ENCODE measurements at regions not wholly inside any gene's neighbourhood (a gene's known extent, or its start where the extent isn't known, plus 50 kb on each side); places are given as distances from the start of the nearest gene placed in this dataset.

- no peak for DNase-seq (ENCODE audit: low read depth in 3 of 3, low spot score in 1 of 3)
Observed at GRCh38 chr10:123402656-123403055, 248.5 kb downstream of the BUB3 start.

- DNase-seq (ENCODE audit: low read depth in 3 of 3, low spot score in 1 of 3): no peak
Observed at GRCh38 chr10:123404357-123404756, 250.2 kb downstream of the BUB3 start.

- no peak for DNase-seq (ENCODE audit: low read depth in 3 of 3, low spot score in 1 of 3)
Observed at GRCh38 chr10:123408660-123409059, 254.5 kb downstream of the BUB3 start.

GRCh38 chr10:123409426-123409825, 255.2 kb downstream of the BUB3 start:
- DNase-seq (ENCODE audit: low read depth in 3 of 3, low spot score in 1 of 3): no peak

- DNase-seq (ENCODE audit: low read depth in 3 of 3, low spot score in 1 of 3): no peak
Observed at GRCh38 chr10:123409884-123410283, 255.7 kb downstream of the BUB3 start.

- no peak for DNase-seq (ENCODE audit: low read depth in 3 of 3, low spot score in 1 of 3)
Observed at GRCh38 chr10:123413353-123413752, 252.8 kb upstream of the GPR26 start.

- no peak for DNase-seq (ENCODE audit: low read depth in 3 of 3, low spot score in 1 of 3)
Observed at GRCh38 chr10:123415523-123415922, 250.6 kb upstream of the GPR26 start.

GRCh38 chr10:123417414-123417813, 248.7 kb upstream of the GPR26 start:
- no peak for DNase-seq (ENCODE audit: low read depth in 3 of 3, low spot score in 1 of 3)

- no peak for DNase-seq (ENCODE audit: low read depth in 3 of 3, low spot score in 1 of 3)
Observed at GRCh38 chr10:123421461-123421860, 244.7 kb upstream of the GPR26 start.

- no peak for DNase-seq (ENCODE audit: low read depth in 3 of 3, low spot score in 1 of 3)
Observed at GRCh38 chr10:123422261-123422660, 243.9 kb upstream of the GPR26 start.

GRCh38 chr10:123424537-123424936, 241.6 kb upstream of the GPR26 start:
- DNase-seq (ENCODE audit: low read depth in 3 of 3, low spot score in 1 of 3): no peak

GRCh38 chr10:123425680-123426079, 240.5 kb upstream of the GPR26 start:
- no peak for DNase-seq (ENCODE audit: low read depth in 3 of 3, low spot score in 1 of 3)

GRCh38 chr10:123427165-123427786, 238.9 kb upstream of the GPR26 start:
- DNase-seq (ENCODE audit: low read depth in 3 of 3, low spot score in 1 of 3): no peak

- DNase-seq (ENCODE audit: low read depth in 3 of 3, low spot score in 1 of 3): no peak
Observed at GRCh38 chr10:123428391-123428790, 237.8 kb upstream of the GPR26 start.

GRCh38 chr10:123429706-123430221, 236.4 kb upstream of the GPR26 start:
- DNase-seq (ENCODE audit: low read depth in 3 of 3, low spot score in 1 of 3): no peak

- no peak for DNase-seq (ENCODE audit: low read depth in 3 of 3, low spot score in 1 of 3)
Observed at GRCh38 chr10:123433539-123433938, 232.6 kb upstream of the GPR26 start.

- no peak for DNase-seq (ENCODE audit: low read depth in 3 of 3, low spot score in 1 of 3)
Observed at GRCh38 chr10:123434435-123435039, 231.6 kb upstream of the GPR26 start.

- DNase-seq (ENCODE audit: low read depth in 3 of 3, low spot score in 1 of 3): no peak
Observed at GRCh38 chr10:123442901-123443300, 223.3 kb upstream of the GPR26 start.

GRCh38 chr10:123443924-123444323, 222.2 kb upstream of the GPR26 start:
- no peak for DNase-seq (ENCODE audit: low read depth in 3 of 3, low spot score in 1 of 3)

GRCh38 chr10:123445261-123445775, 220.8 kb upstream of the GPR26 start:
- DNase-seq (ENCODE audit: low read depth in 3 of 3, low spot score in 1 of 3): no peak

GRCh38 chr10:123446449-123447156, 219.6 kb upstream of the GPR26 start:
- no peak for DNase-seq (ENCODE audit: low read depth in 3 of 3, low spot score in 1 of 3)
